GM21526 (cell line): ENCODE measurements at regions not wholly inside any gene's neighbourhood (a gene's known extent, or its start where the extent isn't known, plus 50 kb on each side); places are given as distances from the start of the nearest gene placed in this dataset.

Source experiments
- ATAC-seq: cut with Tn5 transposase; IDR thresholded peaks from one replicate; pipeline ENCODE4 v1.9.1; 2021; ENCODE audit warnings: moderate library complexity; ENCODE audit not compliant: unreplicated experiment, low FRiP score

- ATAC-seq: no peak
Observed at GRCh38 chr10:78309536-78310237, 276.0 kb downstream of the RPS24 start.

GRCh38 chr10:78310481-78311080 is 276.9 kb downstream of the RPS24 start:
- no peak for ATAC-seq

- no peak for ATAC-seq
Observed at GRCh38 chr10:78312197-78313047, 278.8 kb downstream of the RPS24 start.

DNA sequence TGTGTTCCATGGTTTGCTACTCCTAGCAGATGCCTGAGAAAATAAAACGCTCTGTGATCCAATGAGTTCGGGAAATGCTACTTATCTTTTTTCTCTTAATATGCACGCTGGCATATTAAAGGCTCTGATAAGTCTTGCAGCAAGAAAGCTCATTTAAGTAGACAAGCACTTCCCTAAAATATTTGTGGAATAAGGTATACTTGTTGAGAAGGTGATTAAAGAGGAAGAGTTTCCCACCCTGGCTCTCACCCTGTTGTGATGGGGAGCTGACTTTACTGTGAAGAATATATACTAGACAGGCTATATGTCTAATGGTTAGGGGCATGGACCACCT is 279.4 kb downstream of the RPS24 start:
- no peak for ATAC-seq

GRCh38 chr10:78313636-78314035 is 280.0 kb downstream of the RPS24 start:
- ATAC-seq: no peak

- no peak for ATAC-seq
Observed at GRCh38 chr10:78314651-78315050, 281.0 kb downstream of the RPS24 start.

GRCh38 chr10:78316451-78316931 is 282.8 kb downstream of the RPS24 start:
- no peak for ATAC-seq

DNA sequence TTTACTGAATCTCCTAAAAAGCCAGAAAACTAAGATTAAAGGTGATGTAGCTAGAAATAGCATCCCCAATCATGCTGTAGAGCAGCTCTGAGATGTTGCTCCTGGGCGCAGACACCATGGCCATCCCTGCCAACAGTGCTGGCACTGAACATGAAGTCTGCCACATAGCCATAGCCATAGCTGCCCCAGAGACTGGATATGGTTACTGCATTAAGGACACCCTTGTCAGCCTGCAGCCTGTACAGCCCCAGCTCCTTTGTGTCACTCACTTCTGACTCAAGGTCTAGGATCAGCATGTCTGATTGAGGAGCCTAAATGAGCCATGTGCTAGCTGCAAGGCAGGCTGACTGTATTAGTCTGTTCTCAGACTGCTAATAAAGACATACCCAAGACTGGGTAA is 284.6 kb downstream of the RPS24 start:
- ATAC-seq: no peak

GRCh38 chr10:78319371-78319770 is 285.7 kb downstream of the RPS24 start:
- no peak for ATAC-seq

DNA sequence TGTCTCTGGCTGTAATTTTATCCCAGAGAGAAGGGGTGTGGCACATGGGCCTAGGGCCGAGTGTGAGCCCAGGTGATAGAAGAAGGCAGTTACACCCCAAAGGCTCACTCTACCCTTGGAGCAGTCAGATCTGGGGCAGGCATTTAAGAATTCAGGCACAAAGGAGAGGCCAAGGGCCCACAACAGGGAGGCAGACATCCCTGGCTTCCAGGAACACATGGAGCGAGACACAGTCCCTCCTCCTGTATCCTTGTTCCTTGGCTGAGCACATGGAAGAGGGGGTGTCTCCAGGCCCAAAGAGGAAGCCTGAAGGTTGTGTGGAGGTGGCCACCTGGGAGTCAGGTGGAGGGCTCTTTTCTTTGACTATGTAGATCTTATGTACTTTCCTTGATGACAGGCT is 286.2 kb downstream of the RPS24 start:
- ATAC-seq: no peak

DNA sequence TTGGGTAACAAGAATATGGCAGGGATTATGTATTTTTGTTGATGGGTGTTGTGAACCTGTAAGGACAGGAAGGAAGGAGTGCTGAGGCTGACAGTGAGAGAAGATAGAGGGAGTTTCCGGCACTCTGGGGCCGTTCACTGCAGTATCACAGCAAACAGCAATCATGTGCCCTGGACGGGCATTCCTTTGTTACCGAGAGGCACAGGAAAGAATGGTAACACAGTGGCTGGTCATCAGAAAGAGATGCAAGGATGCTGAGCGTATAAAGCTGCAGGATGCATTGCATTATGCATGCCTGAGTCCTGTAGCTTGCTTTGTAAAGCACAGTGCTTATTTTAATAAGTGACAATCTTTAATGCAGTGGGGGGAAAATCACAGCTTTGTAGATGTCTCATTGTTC is 286.8 kb downstream of the RPS24 start:
- ATAC-seq: no peak

DNA sequence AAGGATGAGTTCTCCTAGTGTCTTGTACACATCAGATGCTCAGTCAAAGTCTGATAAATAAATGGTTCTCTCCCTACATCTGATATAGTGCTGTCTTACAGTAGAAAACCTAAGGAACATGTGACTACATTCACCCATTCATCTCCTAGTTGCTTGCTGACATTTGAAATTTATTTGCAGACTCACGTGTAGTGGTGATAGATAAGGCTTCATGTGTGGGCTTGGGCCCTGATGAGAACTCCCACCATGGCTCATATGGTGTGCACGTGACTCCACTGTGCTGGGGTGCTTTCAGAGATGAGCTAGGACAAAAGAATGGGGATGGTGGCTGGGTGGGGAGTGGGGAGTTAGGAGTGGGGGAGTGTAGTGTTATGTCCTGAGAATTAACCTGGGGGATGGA is 287.3 kb downstream of the RPS24 start:
- ATAC-seq: no peak

DNA sequence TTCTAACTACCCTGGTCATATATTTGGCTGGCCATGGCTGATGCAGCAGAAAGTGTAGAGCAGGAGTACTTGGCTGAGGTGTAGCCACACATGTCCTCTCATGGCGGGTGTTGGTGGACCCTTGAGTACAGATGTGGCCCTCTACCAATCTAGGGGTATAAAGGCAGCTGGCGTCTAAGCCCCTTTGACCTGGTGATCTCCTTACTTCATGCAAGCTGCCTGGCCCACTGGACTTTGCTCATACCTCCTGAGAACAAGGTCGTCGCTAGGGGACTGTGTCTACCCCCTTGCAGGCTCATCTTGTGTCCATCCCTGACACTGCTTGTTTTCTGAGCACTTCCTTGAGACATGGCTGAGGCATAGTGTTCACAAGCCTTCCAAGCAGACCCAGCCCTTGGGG is 287.8 kb downstream of the RPS24 start:
- ATAC-seq: no peak

DNA sequence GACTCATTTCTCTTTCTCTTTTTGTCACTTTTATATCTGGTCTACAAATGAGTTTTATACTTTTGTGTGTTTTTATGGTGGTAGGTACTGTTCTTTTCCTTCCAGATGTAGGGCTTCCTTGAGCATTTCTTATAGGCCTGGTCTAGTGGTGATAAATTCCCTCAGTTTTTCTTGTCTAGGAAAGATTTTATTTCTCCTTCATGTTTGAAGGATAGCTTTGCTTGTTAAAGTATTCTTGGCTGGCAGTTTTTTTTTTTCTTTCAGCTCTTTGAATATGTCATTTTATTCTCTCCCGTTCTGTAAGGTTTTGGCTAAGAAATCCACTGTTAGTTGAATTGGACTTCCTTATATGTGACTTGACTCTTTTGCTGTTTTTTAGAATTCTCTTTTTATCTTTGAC is 292.7 kb downstream of the RPS24 start:
- no peak for ATAC-seq

DNA sequence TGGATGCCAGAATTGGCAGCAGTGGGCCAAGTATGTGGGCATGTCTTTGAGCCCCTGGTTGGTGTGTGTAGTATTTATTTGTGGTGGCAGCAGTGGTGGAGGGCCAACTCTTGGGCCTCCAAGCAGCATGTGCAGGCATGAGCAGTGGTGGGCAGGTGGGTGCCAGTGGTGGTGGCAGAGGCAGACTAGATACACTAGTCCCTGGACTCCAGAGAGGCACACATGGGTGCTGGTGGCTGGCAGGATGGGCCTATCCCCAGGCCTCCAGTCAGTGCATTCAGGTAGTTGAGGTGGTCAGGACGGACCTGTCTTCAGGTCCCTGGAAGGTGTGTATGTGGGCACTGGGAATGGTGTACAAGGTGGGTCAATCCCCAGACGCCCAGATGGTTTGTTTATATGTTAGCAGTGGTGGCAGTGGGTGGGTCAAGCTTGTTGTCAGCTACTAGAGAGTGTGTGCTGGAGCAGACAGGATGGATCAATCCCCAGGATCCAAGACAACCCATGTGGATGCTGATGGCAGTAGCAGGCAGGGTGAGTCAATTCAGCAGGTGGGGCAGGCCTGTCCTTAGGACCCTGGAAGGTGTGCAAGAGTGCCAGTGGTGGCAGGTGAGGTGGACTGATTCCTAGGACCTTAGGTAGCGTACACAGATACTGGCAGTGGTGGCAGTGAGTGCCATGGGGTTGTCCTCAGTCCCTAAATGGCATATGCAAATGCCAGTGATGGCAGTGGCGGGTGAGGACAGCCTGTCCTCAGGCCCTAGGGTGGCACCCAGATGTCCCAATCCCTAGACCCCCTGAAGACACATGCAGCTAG is 294.3 kb downstream of the RPS24 start:
- ATAC-seq: no peak

- ATAC-seq: no peak
Observed at GRCh38 chr10:78328592-78329404, 295.1 kb downstream of the RPS24 start.

DNA sequence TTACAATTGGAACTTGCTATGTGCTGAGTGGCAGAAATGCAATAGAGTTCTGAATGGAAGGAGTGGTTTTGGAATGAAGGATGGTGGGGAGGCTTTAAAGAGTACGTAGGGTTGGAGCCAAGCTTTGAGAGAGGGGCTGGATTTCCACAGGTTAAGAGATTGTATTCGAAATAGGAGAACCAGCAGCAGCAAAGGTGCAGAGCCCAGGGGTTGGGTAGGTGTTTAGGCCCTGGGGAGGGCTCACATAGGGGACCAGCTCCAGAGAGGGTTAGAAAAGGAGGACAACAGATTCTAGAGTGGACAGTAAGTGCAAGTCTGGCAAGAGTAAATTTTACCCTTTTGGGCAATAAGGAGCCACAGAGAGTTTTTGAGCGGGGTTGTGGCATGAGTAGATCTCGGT is 297.2 kb downstream of the RPS24 start:
- no peak for ATAC-seq

DNA sequence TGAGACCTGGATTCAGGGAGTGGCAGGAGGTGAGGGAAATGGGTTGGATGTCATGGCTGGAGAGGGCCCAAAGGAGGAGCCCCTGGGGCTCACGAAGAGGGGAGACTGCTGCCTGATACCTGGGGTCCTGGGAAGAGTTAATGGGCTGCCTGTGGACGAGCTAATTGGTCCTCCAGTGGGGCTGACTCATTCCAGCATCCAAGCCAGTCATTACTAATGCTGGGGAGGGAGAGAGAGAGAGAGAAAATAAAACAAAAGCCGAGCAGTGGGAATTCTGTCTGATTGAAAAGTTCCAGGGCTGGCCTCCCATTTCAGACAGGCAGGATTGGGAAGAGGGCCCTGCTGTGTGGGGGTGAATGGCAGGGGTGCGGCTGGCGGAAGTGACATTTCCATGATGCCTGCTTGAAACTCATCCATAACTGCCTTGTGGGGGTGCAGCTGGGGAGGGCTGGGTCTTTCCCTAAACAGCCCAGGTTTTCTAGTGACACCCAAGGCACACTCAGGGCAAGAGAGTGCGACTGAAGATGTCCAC is 297.8 kb downstream of the RPS24 start:
- no peak for ATAC-seq

- no peak for ATAC-seq
Observed at GRCh38 chr10:78332012-78332411, 298.3 kb downstream of the RPS24 start.

- no peak for ATAC-seq
Observed at GRCh38 chr10:78332657-78333056, 299.0 kb downstream of the RPS24 start.
